Neuronal stem cell (in vitro differentiated cells): ENCODE measurements at regions not wholly inside any gene's neighbourhood (a gene's known extent, or its start where the extent isn't known, plus 50 kb on each side); places are given as distances from the start of the nearest gene placed in this dataset.

Experiments used
- DNase-seq: peaks from one replicate; pipeline ENCODE4 v3.0.0-alpha.2; 2013; ENCODE audit warnings: low spot score
- H2AFZ ChIP-seq: one replicate; pipeline ENCODE4 v1.6.1; 2013; ENCODE audit warnings: mild to moderate bottlenecking, low read length, inconsistent platforms
- H2AK5ac ChIP-seq: 2 replicates; pipeline ENCODE4 v1.6.1; 2013; ENCODE audit warnings: low read depth, mild to moderate bottlenecking, inconsistent platforms, low read length, moderate library complexity, mixed read lengths
- H2BK120ac ChIP-seq: 2 replicates; pipeline ENCODE4 v1.6.1; 2013; ENCODE audit warnings: low read depth, mild to moderate bottlenecking, inconsistent platforms, low read length, moderate library complexity, mixed read lengths
- H2BK12ac ChIP-seq: one replicate; pipeline ENCODE4 v1.6.1; 2013; ENCODE audit warnings: low read length, inconsistent platforms
- H2BK15ac ChIP-seq: 2 replicates; pipeline ENCODE4 v1.6.1; 2013; ENCODE audit warnings: mild to moderate bottlenecking, low read length, inconsistent platforms, mixed read lengths
- H2BK5ac ChIP-seq: one replicate; pipeline ENCODE4 v1.6.1; 2013; ENCODE audit warnings: inconsistent platforms, mild to moderate bottlenecking, low read length, moderate library complexity
- H3K14ac ChIP-seq: one replicate; pipeline ENCODE4 v1.6.1; 2013; ENCODE audit warnings: low read length, inconsistent platforms
- H3K18ac ChIP-seq: 2 replicates; pipeline ENCODE4 v1.6.1; 2013; ENCODE audit warnings: low read length, inconsistent platforms
- H3K23ac ChIP-seq: 2 replicates; pipeline ENCODE4 v1.6.1; 2013; ENCODE audit warnings: low read depth, mild to moderate bottlenecking, mixed read lengths, low read length, inconsistent platforms; ENCODE audit not compliant: poor library complexity
- H3K27ac ChIP-seq: replicated peaks from 3 replicates; pipeline ENCODE4 v1.5.1; 2013; ENCODE audit warnings: low read length, inconsistent platforms
- H3K27me3 ChIP-seq, 3 experiments: 2 replicates each; pipeline ENCODE4 v1.6.1; 2013; ENCODE audit warnings: low read length in 3 of 3, mild to moderate bottlenecking in 2 of 3, inconsistent platforms in 1 of 3, low read depth in 1 of 3, mixed read lengths in 1 of 3, moderate library complexity in 1 of 3; ENCODE audit not compliant: control insufficient read depth in 3 of 3, insufficient read depth in 3 of 3
- H3K36me3 ChIP-seq, 2 donors: replicated peaks in 1 of 2; 2 replicates each; pipeline ENCODE4 v1.6.1; 2013; ENCODE audit warnings: low read length in 2 of 2; ENCODE audit not compliant: control insufficient read depth in 2 of 2, insufficient read depth in 2 of 2
- H3K4ac ChIP-seq: 2 replicates; pipeline ENCODE4 v1.6.1; 2013; ENCODE audit warnings: inconsistent platforms, mild to moderate bottlenecking, low read length, moderate library complexity
- H3K4me1 ChIP-seq, 2 donors: 1 replicate in 1 of 2; 2 replicates in 1 of 2; pipeline ENCODE4 v1.6.1; 2013; ENCODE audit warnings: low read length in 2 of 2, low read depth in 1 of 2; ENCODE audit not compliant: control insufficient read depth in 2 of 2, insufficient read depth in 1 of 2
- H3K4me2 ChIP-seq: one replicate; pipeline ENCODE4 v1.6.1; 2013; ENCODE audit warnings: mild to moderate bottlenecking, low read length, inconsistent platforms; ENCODE audit not compliant: insufficient read depth, poor library complexity, severe bottlenecking
- H3K4me3 ChIP-seq, 2 donors: 2 replicates each; pipeline ENCODE4 v1.5.1; 2013; ENCODE audit warnings: low read length in 2 of 2, mild to moderate bottlenecking in 2 of 2, inconsistent platforms in 1 of 2, moderate library complexity in 1 of 2
- H3K79me1 ChIP-seq: one replicate; pipeline ENCODE4 v1.6.1; 2013; ENCODE audit warnings: low read depth, mild to moderate bottlenecking, inconsistent platforms, low read length, moderate library complexity
- H3K9ac ChIP-seq: one replicate; pipeline ENCODE4 v1.6.1; 2013; ENCODE audit warnings: mild to moderate bottlenecking, low read depth, low read length, inconsistent platforms; ENCODE audit not compliant: poor library complexity
- H3K9me3 ChIP-seq, 2 donors: replicated peaks in 1 of 2; 2 replicates each; pipeline versions ENCODE3 to v1.6.1; 2013; ENCODE audit warnings: low read length in 2 of 2, mild to moderate bottlenecking in 2 of 2, inconsistent platforms in 1 of 2, low read depth in 1 of 2, mixed read lengths in 1 of 2, moderate library complexity in 1 of 2; ENCODE audit not compliant: control insufficient read depth in 2 of 2, insufficient read depth in 1 of 2
- H4K8ac ChIP-seq: one replicate; pipeline ENCODE4 v1.6.1; 2013; ENCODE audit warnings: low read depth, mild to moderate bottlenecking, inconsistent platforms, low read length, moderate library complexity
- H4K91ac ChIP-seq: one replicate; pipeline ENCODE4 v1.6.1; 2013; ENCODE audit warnings: low read length, low read depth, mild to moderate bottlenecking, inconsistent platforms; ENCODE audit not compliant: poor library complexity
- WGBS, 2 donors: extraction: QIAGEN DNeasy Blood & Tissue Kit; methylation state at CpG; one replicate each; pipeline ENCODE4 v1.1.7; 2013; ENCODE audit warnings: missing lambda C conversion rate in 2 of 2, mixed read lengths in 1 of 2; ENCODE audit not compliant: insufficient read length in 2 of 2, insufficient replicate concordance in 1 of 2; ENCODE audit errors: extremely low coverage in 2 of 2; 5-methylcytosine and 5-hydroxymethylcytosine counted together

DNA sequence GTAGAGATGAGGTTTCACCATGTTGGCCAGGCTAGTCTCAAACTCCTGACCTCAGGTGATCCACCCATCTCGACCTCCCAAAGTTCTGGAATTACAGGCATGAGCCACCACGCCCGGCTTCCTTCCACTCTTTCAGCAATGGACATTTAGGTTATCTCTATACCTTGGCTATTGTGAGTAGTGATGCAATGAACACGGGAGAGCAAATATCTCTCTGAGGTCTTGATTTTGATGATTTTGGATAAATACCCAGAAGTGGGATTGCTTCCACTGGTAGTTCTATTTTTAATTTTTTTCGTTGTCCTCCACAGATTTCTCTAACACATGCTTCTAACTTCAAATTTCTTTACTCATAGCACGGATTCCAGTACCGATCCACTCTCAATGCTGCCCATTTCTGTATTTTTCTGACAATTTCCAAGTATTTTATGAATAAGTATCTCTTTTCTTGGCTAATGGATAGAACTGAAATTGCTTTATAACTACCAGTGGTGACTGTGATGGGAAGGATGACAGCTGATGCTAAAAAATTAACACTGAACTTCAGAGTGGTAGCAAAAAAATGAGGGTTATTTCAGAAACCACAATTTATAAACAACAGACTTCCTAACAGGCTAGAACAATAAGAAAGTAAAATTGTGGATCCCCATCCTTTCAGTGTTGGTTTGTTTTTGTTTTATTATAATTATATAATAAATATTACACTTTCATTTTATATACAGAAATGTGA is 327.5 kb upstream of the RUNX1 start:
- no peak for DNase-seq
- H2BK15ac ChIP-seq, result no peak overlapping the region
- no peak overlapping the region for H3K9ac ChIP-seq
- no peak overlapping the region for H3K18ac ChIP-seq
- no peak overlapping the region for H3K4me2 ChIP-seq
- no peak overlapping the region for H3K27ac ChIP-seq
- no peaks in the 10 kb centered on the region for H3K4me1 ChIP-seq
- no peak overlapping the region for H4K8ac ChIP-seq
- H3K14ac ChIP-seq, result no peak overlapping the region
- no peak overlapping the region for H3K4ac ChIP-seq
- H2BK12ac ChIP-seq, result no peak overlapping the region
- H3K27me3 ChIP-seq, result no peaks in the 10 kb centered on the region
- H2AFZ ChIP-seq, result no peak overlapping the region
- no peaks in the 10 kb centered on the region for H3K9me3 ChIP-seq
- no peak overlapping the region for H4K91ac ChIP-seq
- no CpG with 5 or more reads among the region's 7 CpGs for WGBS, 2 donors
- H3K36me3 ChIP-seq, result no peaks in the 10 kb centered on the region
- H2BK120ac ChIP-seq, result no peak overlapping the region
- no peak overlapping the region for H2BK5ac ChIP-seq
- no peak overlapping the region for H2AK5ac ChIP-seq
- H3K4me3 ChIP-seq, result no peak overlapping the region
- no peak overlapping the region for H3K23ac ChIP-seq
- H3K79me1 ChIP-seq, result no peaks in the 10 kb centered on the region

DNA sequence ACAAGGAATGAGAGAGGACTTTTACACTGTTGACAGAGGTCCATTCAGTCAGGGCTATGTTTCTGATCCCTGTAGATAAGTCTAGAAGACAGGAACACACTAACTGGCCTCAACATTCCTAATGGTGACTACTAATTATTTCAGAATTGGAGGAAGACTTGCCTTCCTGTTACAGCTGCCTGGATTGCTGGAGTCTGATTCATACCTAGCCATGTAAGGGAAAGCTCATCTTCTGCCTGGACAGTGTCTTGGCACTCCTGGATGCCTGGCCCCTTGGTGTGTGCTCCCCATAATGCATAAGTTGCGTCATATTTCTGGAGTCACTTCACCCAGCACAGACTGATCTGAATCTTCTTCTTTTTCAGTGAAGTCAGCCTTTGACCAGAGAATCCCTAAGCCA is 326.0 kb upstream of the RUNX1 start:
- no CpG with 5 or more reads among the region's 1 CpG for WGBS, 2 donors

DNA sequence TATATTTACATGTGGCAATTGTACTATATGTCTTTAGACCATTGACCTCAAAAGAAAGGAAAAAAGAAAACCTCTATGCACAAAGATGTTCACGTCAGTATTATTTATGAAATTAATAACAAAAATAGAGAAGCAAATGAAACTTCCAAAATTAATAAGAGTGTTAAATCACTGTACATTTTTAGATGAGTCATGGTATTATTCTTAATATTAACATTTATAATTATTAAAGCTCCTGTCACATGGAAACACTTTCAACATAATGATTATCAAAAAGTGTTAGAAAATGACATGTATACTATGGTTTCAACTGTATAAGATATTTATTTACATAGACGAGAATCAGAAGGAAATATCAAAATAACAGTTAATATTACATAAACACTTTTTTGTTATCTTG is 324.9 kb upstream of the RUNX1 start:
- no peak overlapping the region for H2BK120ac ChIP-seq
- no peak overlapping the region for H2BK5ac ChIP-seq
- no peak overlapping the region for H3K27ac ChIP-seq
- no peak overlapping the region for H3K4me3 ChIP-seq
- H3K14ac ChIP-seq, result no peak overlapping the region
- no peak overlapping the region for H3K9ac ChIP-seq
- no peak overlapping the region for H3K23ac ChIP-seq
- no peaks in the 10 kb centered on the region for H3K4me1 ChIP-seq
- no peak overlapping the region for H2BK15ac ChIP-seq
- no peaks in the 10 kb centered on the region for H3K9me3 ChIP-seq
- H2BK12ac ChIP-seq, result no peak overlapping the region
- no CpG with 5 or more reads among the region's 2 CpGs for WGBS, 2 donors
- H3K18ac ChIP-seq, result no peak overlapping the region
- no peak overlapping the region for H4K91ac ChIP-seq
- H3K27me3 ChIP-seq, result no peaks in the 10 kb centered on the region
- no peak overlapping the region for H3K4ac ChIP-seq
- no peak for DNase-seq
- no peak overlapping the region for H4K8ac ChIP-seq
- no peaks in the 10 kb centered on the region for H3K36me3 ChIP-seq
- no peak overlapping the region for H2AK5ac ChIP-seq
- no peaks in the 10 kb centered on the region for H3K79me1 ChIP-seq
- no peak overlapping the region for H3K4me2 ChIP-seq
- no peak overlapping the region for H2AFZ ChIP-seq

More for the DNA sequence above, 326.0 kb upstream of the RUNX1 start:
- Histone ChIP-seq H3K79me1 (no peaks in the 10 kb centered on the region), H3K4me1 (no peaks in the 10 kb centered on the region), H3K36me3 (no peaks in the 10 kb centered on the region), H2BK5ac (no peak overlapping the region), H3K9me3 (no peaks in the 10 kb centered on the region), H3K27ac (no peak overlapping the region), H2AK5ac (no peak overlapping the region), H4K91ac (no peak overlapping the region), H2BK12ac (no peak overlapping the region), H3K4me2 (no peak overlapping the region), H3K14ac (no peak overlapping the region), H2BK120ac (no peak overlapping the region), H3K18ac (no peak overlapping the region), H3K4ac (no peak overlapping the region), H3K9ac (no peak overlapping the region), H3K4me3 (no peak overlapping the region), H2BK15ac (no peak overlapping the region), H2AFZ (no peak overlapping the region), H4K8ac (no peak overlapping the region), H3K27me3 (no peaks in the 10 kb centered on the region), H3K23ac (no peak overlapping the region)
- no peak for DNase-seq

DNA sequence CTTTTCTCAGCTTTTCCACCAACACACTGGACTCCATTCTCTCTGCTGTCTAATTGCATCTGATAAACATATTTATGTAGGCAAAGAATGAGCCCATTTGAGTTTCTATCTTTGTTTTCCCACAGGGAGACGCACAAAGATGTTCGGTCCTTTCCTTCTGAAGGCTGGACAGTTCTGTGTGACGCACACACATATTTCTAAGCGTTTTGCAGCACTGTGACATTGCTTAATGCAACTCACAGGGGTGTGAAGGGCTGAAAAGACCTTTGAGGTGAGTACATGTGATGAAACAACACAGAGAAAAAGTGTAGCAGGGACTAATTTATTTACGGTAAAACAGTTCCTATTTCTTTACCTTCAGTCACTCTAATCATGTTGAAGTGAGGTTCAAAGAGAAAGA is 323.1 kb upstream of the RUNX1 start:
- no peak overlapping the region for H2AK5ac ChIP-seq
- H3K9me3 ChIP-seq, result no peaks in the 10 kb centered on the region
- no peak overlapping the region for H4K8ac ChIP-seq
- H3K9ac ChIP-seq, result no peak overlapping the region
- H3K4me3 ChIP-seq, result no peak overlapping the region
- DNase-seq, result no peak
- H3K4me1 ChIP-seq, result no peaks in the 10 kb centered on the region
- H3K27ac ChIP-seq, result no peak overlapping the region
- no peak overlapping the region for H3K14ac ChIP-seq
- no peak overlapping the region for H3K4me2 ChIP-seq
- no peak overlapping the region for H3K18ac ChIP-seq
- no peak overlapping the region for H2BK12ac ChIP-seq
- H2AFZ ChIP-seq, result no peak overlapping the region
- H3K23ac ChIP-seq, result no peak overlapping the region
- no peak overlapping the region for H4K91ac ChIP-seq
- H2BK15ac ChIP-seq, result no peak overlapping the region
- no peak overlapping the region for H2BK5ac ChIP-seq
- H3K36me3 ChIP-seq, result no peaks in the 10 kb centered on the region
- WGBS, 2 donors, result no CpG with 5 or more reads among the region's 5 CpGs
- H3K4ac ChIP-seq, result no peak overlapping the region
- H3K79me1 ChIP-seq, result no peaks in the 10 kb centered on the region
- no peak overlapping the region for H2BK120ac ChIP-seq
- no peaks in the 10 kb centered on the region for H3K27me3 ChIP-seq
